GM21390 (cell line): ENCODE measurements at regions not wholly inside any gene's neighbourhood (a gene's known extent, or its start where the extent isn't known, plus 50 kb on each side); places are given as distances from the start of the nearest gene placed in this dataset.

Experiments
- ATAC-seq: cut with Tn5 transposase; IDR thresholded peaks from one replicate; pipeline ENCODE4 v1.9.1; 2021; ENCODE audit not compliant: unreplicated experiment

- no peak for ATAC-seq
These were observed 641.0 kb upstream of the EEF2KMT start for GRCh38 chr16:5738586-5738985.

DNA sequence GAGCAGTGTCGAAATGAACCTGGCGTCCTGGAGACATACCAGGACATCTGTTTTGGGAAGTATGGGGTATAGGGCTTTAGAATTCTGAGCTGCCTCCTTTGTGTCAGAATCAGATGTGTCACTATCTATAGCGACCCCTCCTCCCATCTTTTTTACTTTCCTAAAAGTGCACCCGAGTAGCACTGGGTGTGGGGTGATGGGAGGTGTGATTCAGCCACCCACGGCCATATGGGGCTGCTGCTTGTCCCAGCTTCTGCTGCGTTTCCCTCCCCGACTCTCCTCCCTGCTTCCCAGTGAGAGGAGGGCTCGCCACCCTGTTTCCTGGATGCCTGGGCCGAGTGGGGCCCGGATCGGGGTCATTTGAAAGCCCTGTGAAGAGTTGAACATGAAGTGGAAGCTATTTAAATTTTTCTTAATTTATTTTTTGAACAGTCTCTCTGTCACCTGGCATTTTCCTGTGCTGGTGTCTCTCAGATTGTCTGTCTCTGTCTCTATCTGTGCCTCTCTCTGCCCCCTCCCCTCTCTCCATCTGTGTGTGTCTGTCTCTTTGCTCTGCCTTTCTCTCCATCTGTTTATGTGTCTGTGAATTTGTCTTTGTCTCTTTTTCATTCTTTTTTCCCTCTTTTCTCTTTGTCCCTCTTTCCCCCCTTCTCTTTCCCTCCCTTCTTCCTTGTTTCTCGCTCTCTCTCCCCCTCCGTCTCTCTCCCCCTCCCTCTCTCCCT, 638.8 kb upstream of the EEF2KMT start:
- no peak for ATAC-seq

DNA sequence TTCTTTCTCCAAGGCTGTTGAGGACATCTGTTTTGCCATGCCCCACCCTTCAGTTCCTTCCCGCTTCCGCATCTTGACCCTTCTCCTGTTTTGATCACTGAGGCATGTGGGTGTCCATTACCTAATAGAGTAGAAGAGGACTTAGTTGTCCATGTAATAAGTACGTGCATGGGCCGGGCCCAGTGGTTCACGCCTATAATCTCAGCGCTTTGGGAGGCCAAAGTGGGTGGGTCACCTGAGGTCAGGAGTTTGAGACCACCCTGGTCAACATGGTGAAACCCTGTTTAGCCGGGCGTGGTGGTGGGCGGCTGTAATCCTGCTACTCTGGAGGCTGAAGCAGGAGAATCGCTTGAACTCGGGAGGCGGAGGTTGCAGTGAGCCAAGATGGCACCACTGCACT, 637.8 kb upstream of the EEF2KMT start:
- ATAC-seq = no peak

GRCh38 chr16:5730783-5731182, 633.2 kb upstream of the EEF2KMT start:
- ATAC-seq = no peak

GRCh38 chr16:5722116-5722619, 624.6 kb upstream of the EEF2KMT start:
- no peak for ATAC-seq

- no peak for ATAC-seq
These were observed 617.6 kb upstream of the EEF2KMT start for GRCh38 chr16:5715155-5715554.

GRCh38 chr16:5709889-5710288, 612.3 kb upstream of the EEF2KMT start:
- ATAC-seq = no peak

GRCh38 chr16:5706211-5706610, 608.6 kb upstream of the EEF2KMT start:
- no peak for ATAC-seq

DNA sequence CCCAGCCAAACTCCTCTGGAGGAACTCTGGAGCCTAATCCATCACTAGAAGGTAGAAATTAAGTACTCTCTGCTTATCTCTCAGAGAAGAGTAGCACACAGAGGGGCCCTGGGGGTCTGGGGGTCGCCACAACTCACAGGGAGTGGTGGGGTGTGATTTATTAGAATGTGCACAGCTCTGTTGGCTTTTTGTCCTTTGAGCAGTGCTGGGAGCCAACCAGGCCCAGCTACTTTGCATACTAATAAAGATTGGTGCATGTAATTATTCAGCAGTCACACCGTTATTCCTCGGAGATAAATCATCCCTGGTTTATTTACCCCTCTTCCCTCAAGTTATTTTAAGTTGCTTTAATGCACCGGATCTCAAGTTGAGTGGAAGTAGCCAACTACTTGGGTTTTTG, 606.7 kb upstream of the EEF2KMT start:
- ATAC-seq = no peak

DNA sequence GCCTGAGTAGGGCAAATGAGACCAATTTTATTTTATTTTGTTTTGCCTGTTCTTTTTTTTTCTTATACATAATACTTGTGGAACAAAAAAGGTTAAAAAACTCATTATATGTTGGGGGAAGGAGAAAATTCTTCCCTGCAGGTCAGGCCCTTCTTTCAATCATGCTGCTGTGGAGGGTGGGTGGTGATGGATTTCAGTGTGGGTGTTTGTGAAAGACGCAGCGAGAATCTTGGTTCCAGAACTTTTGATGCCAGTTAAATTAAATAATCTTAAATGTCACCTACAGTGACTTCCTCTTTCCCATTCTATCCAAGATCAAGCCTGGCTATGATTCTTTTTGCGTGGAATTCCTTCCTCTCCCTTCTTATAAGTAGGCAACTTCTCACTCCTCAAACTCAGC, 595.8 kb upstream of the EEF2KMT start:
- ATAC-seq = no peak

GRCh38 chr16:5681966-5682365, 584.4 kb upstream of the EEF2KMT start:
- no peak for ATAC-seq

- ATAC-seq = no peak
These were observed 580.8 kb upstream of the EEF2KMT start for GRCh38 chr16:5678371-5678770.

GRCh38 chr16:5671421-5671820, 573.8 kb upstream of the EEF2KMT start:
- ATAC-seq = no peak

DNA sequence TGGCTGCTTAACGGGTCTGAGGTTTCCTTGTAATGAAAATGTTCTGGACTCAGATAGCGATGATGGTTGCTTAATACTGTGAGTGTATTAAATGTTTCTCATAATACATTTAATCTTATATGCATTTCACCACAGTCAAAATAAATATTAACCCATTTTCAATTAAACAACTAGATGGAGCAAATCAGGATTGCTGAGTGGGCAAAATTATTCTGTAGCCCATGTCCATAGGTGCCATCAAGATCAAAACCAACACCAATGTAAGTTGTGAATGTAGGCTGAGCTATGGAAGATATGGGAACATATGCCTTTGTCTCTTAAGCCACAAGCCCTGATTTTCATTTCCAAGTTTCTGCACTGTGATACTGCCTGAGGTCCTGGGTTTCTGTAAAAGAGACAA, 572.6 kb upstream of the EEF2KMT start:
- no peak for ATAC-seq

DNA sequence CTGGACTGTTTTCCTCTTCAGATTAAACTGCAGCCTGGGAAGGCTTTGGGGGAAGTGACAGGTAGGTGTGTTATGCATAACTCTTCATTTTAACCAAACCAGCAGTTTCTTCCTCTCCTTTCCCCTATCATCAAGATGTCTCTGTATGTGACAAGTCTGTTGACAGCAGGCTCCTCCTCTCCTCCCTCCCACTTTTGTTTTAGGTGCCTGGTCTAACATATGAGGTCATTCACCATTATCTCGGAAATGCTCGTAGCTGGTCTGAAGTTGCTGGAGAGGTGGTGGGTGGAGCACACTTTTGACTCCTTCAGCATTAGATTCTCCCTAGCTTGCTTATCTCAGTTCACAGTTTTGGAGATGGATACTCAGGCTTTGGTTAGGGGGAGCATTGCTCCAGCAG, 571.0 kb upstream of the EEF2KMT start:
- ATAC-seq = no peak

DNA sequence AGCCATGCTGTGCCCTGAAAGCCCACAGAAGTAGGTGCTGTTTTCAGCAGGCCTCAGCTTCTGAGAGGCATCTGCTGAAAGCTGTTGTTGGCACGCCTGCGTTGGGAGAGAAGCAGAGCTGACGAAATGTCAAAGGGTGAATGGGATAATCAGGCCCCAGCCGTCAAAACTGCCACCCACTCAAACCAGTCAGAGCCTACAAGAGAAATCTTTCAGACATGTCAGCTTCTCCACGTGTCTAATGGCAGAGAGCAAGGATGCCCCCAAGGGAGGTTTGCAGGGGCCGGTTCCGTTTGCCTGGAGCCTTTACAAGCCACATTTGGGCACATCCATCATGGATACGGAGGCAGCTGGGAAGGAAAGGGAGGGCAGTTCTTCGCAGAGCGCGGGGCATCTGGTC, 568.2 kb upstream of the EEF2KMT start:
- ATAC-seq = no peak

GRCh38 chr16:5653789-5654188, 556.2 kb upstream of the EEF2KMT start:
- no peak for ATAC-seq

GRCh38 chr16:5653041-5653440, 555.4 kb upstream of the EEF2KMT start:
- ATAC-seq = no peak

DNA sequence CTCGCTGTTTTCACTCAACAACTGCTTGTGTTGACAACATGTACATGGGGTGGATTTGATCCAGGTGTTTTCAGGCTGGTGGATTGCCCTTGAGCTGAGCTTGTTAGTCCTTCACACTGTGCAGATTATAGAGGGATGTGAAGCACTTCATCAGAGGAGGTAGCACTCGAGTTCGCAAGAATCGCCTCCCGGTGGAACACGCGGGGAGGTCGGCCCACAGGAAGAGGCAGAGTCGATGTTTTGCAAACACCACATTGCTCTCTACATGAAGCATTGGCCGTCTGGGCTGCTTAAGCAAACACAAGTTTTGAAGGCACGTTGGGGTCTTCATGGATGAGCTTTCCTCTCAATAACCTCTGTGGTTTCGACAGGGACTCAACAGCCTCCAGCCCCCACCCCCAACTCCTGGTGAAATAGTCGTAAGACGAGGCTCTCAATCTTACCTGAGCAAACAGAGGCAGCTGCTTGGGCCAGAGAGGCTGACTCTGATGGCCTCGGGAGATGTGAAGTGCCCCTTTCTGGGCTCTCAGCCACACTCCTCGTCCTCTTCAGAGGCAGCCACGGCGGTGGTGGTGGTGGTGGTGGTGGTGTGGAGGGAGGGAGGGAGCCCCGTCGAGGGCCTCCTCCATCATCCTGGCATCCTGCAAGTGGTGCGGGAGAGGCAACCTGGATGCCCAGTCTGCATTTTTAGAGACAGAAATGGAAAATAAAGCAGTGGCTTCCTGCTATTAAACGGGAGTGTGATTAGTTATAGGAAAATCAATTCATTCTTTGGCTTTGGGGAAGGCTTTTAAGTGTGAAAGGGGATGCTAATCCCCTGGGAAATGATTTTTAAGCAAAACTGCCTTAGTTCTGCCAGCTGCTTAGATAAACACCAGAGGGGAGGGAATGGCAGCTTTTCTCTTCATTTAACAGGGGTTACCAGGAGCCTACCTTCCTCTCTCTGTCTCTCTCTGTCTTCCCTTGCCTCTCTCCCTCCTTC, 552.5 kb upstream of the EEF2KMT start:
- no peak for ATAC-seq

GRCh38 chr16:5647051-5647450, 549.5 kb upstream of the EEF2KMT start:
- no peak for ATAC-seq

DNA sequence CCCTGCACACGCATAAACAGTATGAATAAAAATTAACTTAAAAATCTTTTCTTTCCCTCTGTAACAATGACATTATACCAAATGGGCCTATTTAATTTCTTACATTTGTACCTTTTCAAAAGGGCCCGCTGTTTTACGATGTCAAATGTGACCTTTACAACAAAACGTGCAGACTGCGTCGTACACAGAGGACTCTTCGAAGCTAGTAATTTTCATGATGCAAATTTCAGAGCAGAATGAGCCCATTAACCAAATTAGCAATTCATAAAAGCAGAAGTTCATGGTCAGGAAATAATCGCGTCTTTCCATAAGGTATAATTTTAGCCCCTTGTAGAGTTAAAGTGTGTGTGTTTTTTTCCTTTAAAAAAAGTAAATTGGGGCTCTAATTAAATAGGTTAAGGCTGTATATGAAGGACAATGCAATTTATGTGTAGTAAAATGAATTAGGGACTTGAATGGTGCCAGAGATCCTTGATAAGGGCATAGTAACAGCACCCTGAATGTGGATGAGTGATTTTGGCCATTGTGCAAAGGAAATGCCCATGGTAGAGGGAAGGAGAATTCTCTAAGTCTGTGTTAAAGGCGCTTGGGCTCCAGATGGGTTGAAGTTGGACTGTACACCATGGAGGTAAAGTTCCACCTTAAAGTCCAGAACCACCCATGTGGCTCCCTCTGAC, 546.4 kb upstream of the EEF2KMT start:
- ATAC-seq = no peak
